Heart left ventricle (tissue), 13 donors: ENCODE measurements at regions not wholly inside any gene's neighbourhood (a gene's known extent, or its start where the extent isn't known, plus 50 kb on each side); places are given as distances from the start of the nearest gene placed in this dataset.

Experiments used
- CTCF ChIP-seq, 12 donors: fragments of 200-600 bp; sonication (generic) in 4 of 12; IDR thresholded peaks; one replicate each; pipeline versions ENCODE4 v1.5.0 to v1.8.0; 2018 to 2022; ENCODE audit warnings: antibody characterized with exemption in 12 of 12, mild to moderate bottlenecking in 5 of 12
- POLR2A ChIP-seq, 2 donors: fragments of 450-650 bp; IDR thresholded peaks; one replicate each; pipeline ENCODE4 v1.6.1; 2017; ENCODE audit warnings: antibody characterized with exemption in 2 of 2, mild to moderate bottlenecking in 2 of 2, moderate library complexity in 2 of 2
- donor health status: ischemic (EF 13 %, LVEDD 7.1; RV severe dilation, severe dysfunction).
- donor health status: DM: no; HTN: yes; CAD: no.
- donor health status: DM: no; HTN: no; CAD: no.
- donor health status: ischemic (EF 25% LVEDD 6.9; RV normal size, moderate dysfunction).
- donor health status: ischemic (EF 25% LVEDD 5.7; RV mildly dilated, moderate dysfunction).
- donor health status: ischemic (EF 35%, LVEDD 5.7; RV mildly dilated, moderate dysfunction).
- donor health status: nonischemic (EF 11% LVEDD 7.7; RV severe dilation, severe dysfunction).
- donor health status: DM: yes; HTN: yes; CAD: no.
- donor health status: PGD.
- donor health status: ischemic (EF 29% LVEDD 5.4; RV normal size, mild dysfunction).
- donor health status: nonischemic (EF 23%, LVEDD 6.1; RV moderate dilation, normal function).

DNA sequence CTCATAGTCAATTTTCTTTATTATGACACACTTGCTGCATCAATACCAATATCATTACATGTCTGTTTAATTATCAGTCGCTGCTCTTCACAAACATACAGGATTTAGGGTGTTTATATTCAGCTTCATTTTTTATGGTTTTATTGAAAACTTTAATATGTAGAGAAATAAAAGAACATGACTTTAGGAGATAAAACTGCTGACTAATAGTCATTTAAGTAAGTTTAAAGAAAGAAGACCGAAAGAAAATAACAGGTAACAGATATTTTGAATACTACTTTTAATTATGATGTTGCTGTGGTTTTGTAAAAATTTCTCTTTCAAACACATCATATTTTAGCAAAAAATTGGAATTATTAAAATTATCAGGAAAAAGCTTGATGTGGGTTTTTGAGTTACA, 685.1 kb upstream of the BRINP3 start:
- TF ChIP-seq CTCF (IDR thresholded peaks at IDR 0.05), result no peak
- no peak for TF ChIP-seq POLR2A (IDR thresholded peaks at IDR 0.05)
